A172 (cell line): ENCODE measurements at regions not wholly inside any gene's neighbourhood (a gene's known extent, or its start where the extent isn't known, plus 50 kb on each side); places are given as distances from the start of the nearest gene placed in this dataset.

Source experiments
- DNase-seq: peaks from one replicate; pipeline ENCODE4 v3.0.0-alpha.2; 2015; ENCODE audit warnings: low spot score

- no peak for DNase-seq
These were observed 460.0 kb downstream of the FUT8 start for GRCh38 chr14:65872536-65872935.

- no peak for DNase-seq
These were observed 464.6 kb downstream of the FUT8 start for GRCh38 chr14:65877166-65877565.

GRCh38 chr14:65877624-65878023 is 465.1 kb downstream of the FUT8 start:
- no peak for DNase-seq

GRCh38 chr14:65878586-65878985 is 466.1 kb downstream of the FUT8 start:
- no peak for DNase-seq

- peak; percentile 42 for DNase-seq
These were observed 466.9 kb downstream of the FUT8 start for GRCh38 chr14:65879248-65880009.

- no peak for DNase-seq
These were observed 468.0 kb downstream of the FUT8 start for GRCh38 chr14:65880507-65880906.

- no peak for DNase-seq
These were observed 469.1 kb downstream of the FUT8 start for GRCh38 chr14:65881642-65882041.

GRCh38 chr14:65888677-65889076 is 476.1 kb downstream of the FUT8 start:
- no peak for DNase-seq

GRCh38 chr14:65892315-65892714 is 479.8 kb downstream of the FUT8 start:
- DNase-seq: no peak

- DNase-seq: no peak
These were observed 487.6 kb downstream of the FUT8 start for GRCh38 chr14:65900164-65900563.

- no peak for DNase-seq
These were observed 489.1 kb downstream of the FUT8 start for GRCh38 chr14:65901595-65901994.

- DNase-seq: no peak
These were observed 492.5 kb downstream of the FUT8 start for GRCh38 chr14:65904988-65905387.

GRCh38 chr14:65906344-65906743 is 493.8 kb downstream of the FUT8 start:
- no peak for DNase-seq

- no peak for DNase-seq
These were observed 494.4 kb downstream of the FUT8 start for GRCh38 chr14:65906948-65907347.

GRCh38 chr14:65910108-65910786 is 497.7 kb downstream of the FUT8 start:
- DNase-seq: peak; percentile 48

GRCh38 chr14:65915125-65915524 is 502.6 kb downstream of the FUT8 start:
- no peak for DNase-seq

GRCh38 chr14:65916055-65916454 is 503.5 kb downstream of the FUT8 start:
- no peak for DNase-seq

- no peak for DNase-seq
These were observed 508.5 kb downstream of the FUT8 start for GRCh38 chr14:65920996-65921395.

- DNase-seq: no peak
These were observed 509.6 kb downstream of the FUT8 start for GRCh38 chr14:65922142-65922541.

- no peak for DNase-seq
These were observed 514.0 kb downstream of the FUT8 start for GRCh38 chr14:65926504-65926903.

GRCh38 chr14:65926935-65927700 is 514.6 kb downstream of the FUT8 start:
- no peak for DNase-seq

GRCh38 chr14:65927931-65928356 is 515.4 kb downstream of the FUT8 start:
- DNase-seq: no peak

- no peak for DNase-seq
These were observed 516.5 kb downstream of the FUT8 start for GRCh38 chr14:65928995-65929394.
